ENCODE measurements at regions not wholly inside any gene's neighbourhood (a gene's known extent, or its start where the extent isn't known, plus 50 kb on each side); places are given as distances from the start of the nearest gene placed in this dataset.

DNA sequence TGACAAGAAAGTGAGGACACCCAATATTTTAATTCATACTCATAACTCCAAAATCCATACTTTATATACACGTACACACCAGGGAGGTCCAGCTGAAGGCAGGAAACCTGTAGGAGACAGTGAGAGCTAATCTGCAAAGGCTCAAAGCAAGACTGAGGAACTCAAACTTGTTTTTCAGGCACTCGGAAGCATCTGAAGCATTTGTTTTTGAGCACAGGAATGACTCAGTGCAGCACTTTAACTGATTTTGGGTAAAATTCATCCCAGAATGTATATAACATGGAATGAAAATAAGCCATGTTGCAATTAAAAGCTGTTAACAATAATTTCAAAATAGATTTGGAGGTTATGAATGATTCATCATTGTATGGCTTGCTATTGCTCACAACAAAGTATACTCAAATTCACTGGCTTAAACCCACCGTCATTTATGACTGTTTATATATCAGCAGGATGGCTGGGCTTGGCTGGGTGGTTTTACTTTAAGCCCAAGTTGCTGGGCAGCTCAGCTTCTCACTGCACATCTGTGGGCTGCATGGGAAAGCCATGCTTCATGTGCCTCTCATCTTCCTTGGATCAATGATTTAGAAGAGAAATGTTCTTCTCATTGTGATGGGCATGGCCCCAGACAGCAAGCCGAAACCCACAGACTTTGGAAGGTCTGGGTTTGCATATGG lies 177.0 kb downstream of the RFC3 start:
- H3K36me3 ChIP-seq (ENCODE audit: control insufficient read depth, insufficient read depth, low read length): no peaks in the 10 kb centered on the region
- no peak overlapping the region for H2BK15ac ChIP-seq (ENCODE audit: low read depth, low read length)
- no peak overlapping the region for H3K4ac ChIP-seq (ENCODE audit: low read depth, low read length)
- H3K56ac ChIP-seq (ENCODE audit: extremely low read depth, insufficient read depth, low read length): no peak overlapping the region
- dilution Hi-C loops (cut with HindIII; ENCODE audit: low sequenced_read_pairs, unreplicated experiment) (no loop called here), in situ Hi-C loops (cut with MboI; ENCODE audit: low sequenced_read_pairs) (no loop called here), intact Hi-C loops (cut with micrococcal nuclease) (no loop called here)
- no peak overlapping the region for H3K18ac ChIP-seq (ENCODE audit: low read depth, low read length)
- no peak overlapping the region for H4K8ac ChIP-seq (ENCODE audit: low read depth in 2 of 2, low read length in 2 of 2)
- ATAC-seq (ENCODE audit: low read depth) (no peak), DNase-seq (no peak)
- no peak overlapping the region for H3K4me2 ChIP-seq (ENCODE audit: low read depth, low read length)
- TF ChIP-seq NFE2L2 (IDR thresholded peaks at IDR 0.05; ENCODE audit: low read depth, low read length): no peak
- TF ChIP-seq, protein P1, sequence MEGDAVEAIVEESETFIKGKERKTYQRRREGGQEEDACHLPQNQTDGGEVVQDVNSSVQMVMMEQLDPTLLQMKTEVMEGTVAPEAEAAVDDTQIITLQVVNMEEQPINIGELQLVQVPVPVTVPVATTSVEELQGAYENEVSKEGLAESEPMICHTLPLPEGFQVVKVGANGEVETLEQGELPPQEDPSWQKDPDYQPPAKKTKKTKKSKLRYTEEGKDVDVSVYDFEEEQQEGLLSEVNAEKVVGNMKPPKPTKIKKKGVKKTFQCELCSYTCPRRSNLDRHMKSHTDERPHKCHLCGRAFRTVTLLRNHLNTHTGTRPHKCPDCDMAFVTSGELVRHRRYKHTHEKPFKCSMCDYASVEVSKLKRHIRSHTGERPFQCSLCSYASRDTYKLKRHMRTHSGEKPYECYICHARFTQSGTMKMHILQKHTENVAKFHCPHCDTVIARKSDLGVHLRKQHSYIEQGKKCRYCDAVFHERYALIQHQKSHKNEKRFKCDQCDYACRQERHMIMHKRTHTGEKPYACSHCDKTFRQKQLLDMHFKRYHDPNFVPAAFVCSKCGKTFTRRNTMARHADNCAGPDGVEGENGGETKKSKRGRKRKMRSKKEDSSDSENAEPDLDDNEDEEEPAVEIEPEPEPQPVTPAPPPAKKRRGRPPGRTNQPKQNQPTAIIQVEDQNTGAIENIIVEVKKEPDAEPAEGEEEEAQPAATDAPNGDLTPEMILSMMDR (conservative IDR thresholded peaks at IDR 0.05; ENCODE audit: low read depth, low read length): no peak
- no peak for TF ChIP-seq POLR2A (IDR thresholded peaks at IDR 0.05; ENCODE audit: low read depth, low read length)
- TF ChIP-seq, protein P2, sequence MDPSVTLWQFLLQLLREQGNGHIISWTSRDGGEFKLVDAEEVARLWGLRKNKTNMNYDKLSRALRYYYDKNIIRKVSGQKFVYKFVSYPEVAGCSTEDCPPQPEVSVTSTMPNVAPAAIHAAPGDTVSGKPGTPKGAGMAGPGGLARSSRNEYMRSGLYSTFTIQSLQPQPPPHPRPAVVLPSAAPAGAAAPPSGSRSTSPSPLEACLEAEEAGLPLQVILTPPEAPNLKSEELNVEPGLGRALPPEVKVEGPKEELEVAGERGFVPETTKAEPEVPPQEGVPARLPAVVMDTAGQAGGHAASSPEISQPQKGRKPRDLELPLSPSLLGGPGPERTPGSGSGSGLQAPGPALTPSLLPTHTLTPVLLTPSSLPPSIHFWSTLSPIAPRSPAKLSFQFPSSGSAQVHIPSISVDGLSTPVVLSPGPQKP (IDR thresholded peaks at IDR 0.05; ENCODE audit: borderline replicate concordance, low read depth, low read length): no peak
- TF ChIP-seq RAD21 (IDR thresholded peaks at IDR 0.05; ENCODE audit: low read length): no peak
- H2AFZ ChIP-seq (replicated peaks; ENCODE audit: low read length, poor library complexity): no peak overlapping the region
- no peak overlapping the region for H2BK5ac ChIP-seq (ENCODE audit: low read depth, low read length, poor library complexity, severe bottlenecking)
- no peaks in the 10 kb centered on the region for H3K27me3 ChIP-seq (ENCODE audit: control insufficient read depth, insufficient read depth, low read length)
- no peak overlapping the region for H2AK5ac ChIP-seq (ENCODE audit: low read depth, low read length)
- no peak overlapping the region for H3K23ac ChIP-seq (ENCODE audit: low read depth, low read length)
- no peak overlapping the region for H2BK120ac ChIP-seq (ENCODE audit: low read depth, low read length)
- H3K9me3 ChIP-seq (ENCODE audit: control insufficient read depth, insufficient read depth, low read length): no peaks in the 10 kb centered on the region
- no peaks in the 10 kb centered on the region for H3K9me1 ChIP-seq (ENCODE audit: insufficient read depth, low read length)
- H4K5ac ChIP-seq (ENCODE audit: low read depth, low read length): no peak overlapping the region
- H3K4me1 ChIP-seq (ENCODE audit: control insufficient read depth, insufficient read depth, low read length): no peaks in the 10 kb centered on the region
- H3K79me1 ChIP-seq (ENCODE audit: low read depth in 1 of 2, low read length in 2 of 2): no peaks in the 10 kb centered on the region
- H3K14ac ChIP-seq (replicated peaks; ENCODE audit: low read depth, low read length): no peak overlapping the region
- H3K9ac ChIP-seq (ENCODE audit: low read depth, low read length): no peak overlapping the region
- no CpG with 5 or more reads among the region's 4 CpGs for WGBS, 2 experiments (ENCODE audit: extremely low coverage in 2 of 2, insufficient read length in 1 of 2)
- no TSS peak for BruUV-seq (replicated peaks)
- ChIA-PET CTCF (no interaction called here), POLR2A (ENCODE audit: unreplicated experiment) (no interaction called here)
- no peak overlapping the region for H3K4me3 ChIP-seq (ENCODE audit: insufficient read depth, low read depth, low read length)
- no peaks in the 10 kb centered on the region for H4K20me1 ChIP-seq (ENCODE audit: insufficient read depth, low read length)
- no peak overlapping the region for H2AK9ac ChIP-seq (replicated peaks; ENCODE audit: low read depth, low read length, poor library complexity)
- no peak overlapping the region for H2BK20ac ChIP-seq (ENCODE audit: low read depth, low read length)
- H4K91ac ChIP-seq (ENCODE audit: insufficient read depth, low read depth, low read length): no peak overlapping the region
- no peak overlapping the region for H3K27ac ChIP-seq (ENCODE audit: insufficient read depth, low read length)

All from IMR-90 (cell line).